ENCODE measurements at regions not wholly inside any gene's neighbourhood (a gene's known extent, or its start where the extent isn't known, plus 50 kb on each side); places are given as distances from the start of the nearest gene placed in this dataset.

GRCh38 chr12:18818579-18819268 lies 80.8 kb downstream of the CAPZA3 start:
- TF ChIP-seq CTCF (IDR thresholded peaks at IDR 0.05) (no peak), EZH2 (IDR thresholded peaks at IDR 0.05; ENCODE audit: borderline replicate concordance, insufficient read depth, low read depth, low read length, poor library complexity, severe bottlenecking) (no peak)

Measured in B cell (primary cell).